HTERT RPE-1 (cell line): ENCODE measurements at regions not wholly inside any gene's neighbourhood (a gene's known extent, or its start where the extent isn't known, plus 50 kb on each side); places are given as distances from the start of the nearest gene placed in this dataset.

Experiments used
- in situ Hi-C: fragments of 300-500 bp; cut with MboI; formaldehyde crosslinking; loops from 4 replicates; pipeline ENCODE4 v1.14.3; 2020; ENCODE audit warnings: low sequenced_read_pairs

DNA sequence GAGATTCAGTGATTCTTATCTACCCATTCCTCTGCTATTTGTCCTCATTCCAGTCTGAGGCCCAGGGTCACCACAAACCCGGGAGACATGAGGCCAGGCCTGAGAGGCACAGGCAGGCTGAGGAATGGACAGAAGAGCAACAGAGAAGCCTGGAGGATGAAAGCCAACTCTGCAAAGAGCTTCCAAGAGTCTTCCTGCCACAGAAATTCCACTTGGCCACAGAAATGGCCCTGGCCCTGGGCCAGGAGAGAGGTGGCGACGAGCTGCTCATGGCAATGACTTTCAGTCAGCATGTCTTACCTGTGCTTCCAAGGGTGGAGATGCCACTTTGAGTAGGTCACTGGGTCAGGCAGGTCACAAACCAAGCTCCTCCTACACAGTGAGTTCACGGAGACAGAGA is 155.3 kb upstream of the PKDCC start:
- in situ Hi-C loops, result no loop called here

DNA sequence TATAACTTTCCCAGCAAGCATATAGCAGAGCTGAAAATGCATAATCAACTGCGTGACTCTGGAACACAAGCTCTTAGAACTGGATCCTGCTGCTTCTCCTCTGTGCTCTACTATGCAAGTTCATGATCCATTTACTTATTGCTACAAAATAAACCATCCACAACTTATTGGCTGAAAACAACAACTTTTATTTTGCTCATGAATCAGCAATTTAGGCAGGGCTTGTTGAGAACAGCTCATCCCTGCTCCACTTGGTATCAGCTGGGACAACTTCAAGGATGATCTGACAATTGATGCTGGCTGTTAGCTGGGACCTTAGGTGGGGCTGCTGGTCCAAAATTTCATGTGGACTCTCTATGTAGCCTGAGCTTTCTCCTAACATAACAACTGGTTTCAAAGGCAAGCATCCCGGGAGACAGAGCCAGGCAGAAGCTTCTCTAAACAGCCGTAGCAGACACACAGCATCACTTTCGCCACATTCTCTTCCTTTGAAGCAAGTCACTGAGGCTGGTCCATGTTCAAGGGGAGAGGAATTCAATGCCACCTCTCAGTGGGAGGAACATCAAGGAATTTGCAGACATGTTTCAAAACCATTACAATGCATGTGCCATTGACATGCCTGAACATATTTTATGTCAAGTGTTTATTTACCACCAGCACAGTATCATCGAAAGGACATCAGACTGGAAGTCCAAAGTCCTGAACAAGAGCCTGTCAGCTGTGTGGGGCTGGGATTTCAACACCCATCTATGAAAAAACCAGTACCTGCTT is 153.1 kb upstream of the PKDCC start:
- in situ Hi-C loops, result no loop called here

DNA sequence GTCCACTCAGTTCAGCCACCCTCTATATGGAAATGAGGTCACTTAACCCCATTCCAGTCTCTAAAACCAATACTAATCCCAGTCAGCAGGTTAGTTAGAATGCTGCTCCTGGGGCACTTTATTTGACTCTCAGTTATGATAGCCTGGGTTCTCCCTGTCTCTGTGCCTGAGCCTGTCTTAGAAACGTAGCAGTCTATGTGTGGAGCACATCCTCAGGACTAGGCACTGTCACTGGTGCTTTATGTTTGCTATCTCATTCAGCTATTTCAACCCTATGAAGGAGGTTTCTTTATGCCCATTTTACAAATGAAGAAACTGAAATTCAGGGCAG is 152.5 kb upstream of the PKDCC start:
- in situ Hi-C loops, result no loop called here

DNA sequence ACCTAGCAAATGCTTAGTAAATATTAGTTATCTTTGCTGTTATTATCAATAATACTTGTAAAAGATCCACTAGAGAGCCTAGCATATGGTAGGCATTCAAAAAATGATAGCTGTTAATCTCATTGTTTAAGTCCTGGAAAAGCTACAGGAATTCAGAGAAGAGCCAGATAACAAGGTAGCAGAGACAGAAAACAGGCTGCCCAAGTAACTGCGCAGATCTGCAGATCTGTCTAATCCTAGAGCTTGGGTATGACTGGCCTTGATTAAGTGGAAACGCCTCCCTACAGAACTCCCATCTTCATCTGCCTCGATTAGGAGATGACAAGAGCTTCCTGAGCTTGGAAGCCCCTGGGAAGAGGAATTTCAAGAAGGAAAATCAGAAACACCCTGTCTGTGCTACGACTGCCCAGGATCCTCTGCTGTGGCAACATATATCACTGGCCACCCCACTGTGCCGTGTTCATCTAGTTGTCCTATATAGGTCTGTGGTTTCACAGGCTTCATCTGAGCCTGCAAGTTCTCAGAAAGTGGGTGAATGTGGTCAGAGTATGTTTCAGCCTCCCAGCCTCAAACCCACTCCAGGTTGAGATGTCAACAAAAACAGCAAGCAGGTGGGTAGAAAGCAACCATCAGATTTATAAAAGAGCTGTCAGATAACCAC is 151.5 kb upstream of the PKDCC start:
- in situ Hi-C loops, result no loop called here

DNA sequence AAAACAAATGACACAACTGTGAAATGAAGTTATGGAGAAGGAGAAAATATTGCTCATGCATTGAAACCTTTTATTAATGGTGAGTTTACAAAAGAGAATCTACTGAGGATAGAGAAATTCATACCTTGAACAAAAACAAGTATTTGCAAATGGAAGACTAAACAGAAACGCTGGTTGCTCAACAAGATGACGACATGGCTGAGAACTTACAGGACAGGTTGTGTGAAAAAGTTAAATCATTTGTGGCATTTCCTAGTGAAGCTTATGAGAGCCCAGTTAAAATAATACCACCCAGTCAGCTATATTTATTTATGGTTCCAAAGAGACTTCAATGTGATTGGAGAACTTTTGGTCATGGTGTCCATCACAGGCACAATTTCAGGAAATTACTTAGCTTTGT is 148.6 kb upstream of the PKDCC start:
- in situ Hi-C loops, result no loop called here

DNA sequence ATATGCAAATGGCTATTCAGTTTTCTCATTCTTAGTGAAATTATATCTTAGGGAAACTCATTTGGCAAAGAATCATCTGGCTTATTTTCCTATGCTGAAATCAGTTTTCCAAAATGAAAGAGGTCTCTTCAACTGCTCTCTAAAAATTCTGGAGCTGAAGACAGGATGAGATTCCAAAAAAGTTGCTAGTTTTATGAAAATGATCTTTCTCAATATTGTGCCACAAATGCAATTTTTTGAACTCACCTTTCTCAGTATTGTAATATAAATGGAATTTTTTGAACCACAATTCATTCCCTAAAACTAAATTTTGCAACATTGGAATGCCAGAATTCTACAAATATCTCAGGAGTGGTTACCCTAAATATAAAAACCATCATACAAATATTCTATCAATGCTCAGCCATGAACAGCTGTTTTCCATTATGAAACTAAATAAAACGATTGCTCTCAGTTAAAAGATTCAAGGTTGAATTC is 147.7 kb upstream of the PKDCC start:
- in situ Hi-C loops, result no loop called here

DNA sequence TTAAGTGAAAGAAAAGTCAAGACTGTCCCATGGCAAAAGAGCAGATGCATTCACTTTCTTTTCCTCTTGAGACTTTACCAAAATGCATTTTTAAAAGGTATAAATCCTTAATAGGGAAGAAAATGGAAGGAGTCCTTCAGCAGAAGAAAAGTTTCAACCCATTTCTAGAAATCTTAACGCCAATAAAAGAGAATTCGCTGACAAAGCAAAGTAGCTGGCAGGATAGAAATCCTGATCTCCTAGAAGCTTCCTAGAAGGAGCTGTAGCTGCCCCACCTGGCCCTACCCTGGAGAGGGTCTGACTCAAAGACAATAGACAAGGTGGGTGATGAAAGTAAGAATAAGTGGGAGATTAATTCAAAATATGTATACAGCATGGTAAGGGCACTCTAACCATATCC is 144.9 kb upstream of the PKDCC start:
- in situ Hi-C loops, result no loop called here

DNA sequence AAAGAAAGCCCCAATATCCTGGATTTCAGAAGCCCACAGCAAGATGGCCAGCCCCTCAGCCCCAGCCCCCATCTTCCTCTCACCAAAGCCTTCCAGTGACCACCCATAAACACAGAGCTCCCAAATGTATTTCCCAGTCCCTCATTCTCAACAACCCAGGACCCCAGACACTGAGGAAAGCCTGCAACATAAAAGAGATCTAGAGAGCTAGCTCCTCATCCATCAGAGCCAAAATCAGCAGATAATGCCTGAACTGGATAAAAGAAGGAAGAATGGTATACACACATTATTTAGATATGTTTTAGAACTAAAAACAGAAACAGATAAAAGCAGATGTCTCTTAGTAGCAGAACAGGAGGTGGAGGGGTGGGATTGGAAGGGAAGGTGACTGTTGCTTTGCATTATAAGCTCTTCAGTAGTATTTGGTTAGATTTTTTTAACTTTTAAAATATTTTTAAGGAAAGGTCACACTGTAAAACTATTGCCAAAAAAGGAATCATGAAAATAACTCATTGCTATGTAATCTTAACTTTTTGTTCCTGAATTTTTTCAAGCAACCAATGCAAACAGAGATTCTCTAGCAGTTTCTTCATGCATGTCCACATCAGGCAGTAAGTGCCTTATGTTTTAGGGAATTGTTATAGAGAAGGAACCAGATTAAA is 144.2 kb upstream of the PKDCC start:
- in situ Hi-C loops, result no loop called here

DNA sequence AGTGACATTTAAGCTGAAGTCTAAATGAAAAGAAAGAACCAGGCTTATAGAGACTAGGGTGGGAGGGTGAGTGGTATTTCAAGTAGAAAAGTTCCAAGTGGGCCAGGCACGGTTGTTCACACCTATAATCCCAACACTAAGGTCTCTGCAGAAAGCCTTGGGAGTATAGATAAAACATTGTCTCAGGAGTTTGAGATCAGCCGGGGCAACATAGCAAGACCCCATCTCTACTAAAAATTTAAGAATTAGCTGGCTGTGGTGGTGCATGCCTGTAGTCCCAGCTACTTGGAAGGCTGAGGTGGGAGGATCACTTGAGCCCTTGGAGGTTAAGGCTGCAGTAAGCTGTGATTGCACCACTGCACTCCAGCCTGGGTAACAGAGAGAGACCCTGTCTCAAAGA is 143.4 kb upstream of the PKDCC start:
- in situ Hi-C loops, result no loop called here

DNA sequence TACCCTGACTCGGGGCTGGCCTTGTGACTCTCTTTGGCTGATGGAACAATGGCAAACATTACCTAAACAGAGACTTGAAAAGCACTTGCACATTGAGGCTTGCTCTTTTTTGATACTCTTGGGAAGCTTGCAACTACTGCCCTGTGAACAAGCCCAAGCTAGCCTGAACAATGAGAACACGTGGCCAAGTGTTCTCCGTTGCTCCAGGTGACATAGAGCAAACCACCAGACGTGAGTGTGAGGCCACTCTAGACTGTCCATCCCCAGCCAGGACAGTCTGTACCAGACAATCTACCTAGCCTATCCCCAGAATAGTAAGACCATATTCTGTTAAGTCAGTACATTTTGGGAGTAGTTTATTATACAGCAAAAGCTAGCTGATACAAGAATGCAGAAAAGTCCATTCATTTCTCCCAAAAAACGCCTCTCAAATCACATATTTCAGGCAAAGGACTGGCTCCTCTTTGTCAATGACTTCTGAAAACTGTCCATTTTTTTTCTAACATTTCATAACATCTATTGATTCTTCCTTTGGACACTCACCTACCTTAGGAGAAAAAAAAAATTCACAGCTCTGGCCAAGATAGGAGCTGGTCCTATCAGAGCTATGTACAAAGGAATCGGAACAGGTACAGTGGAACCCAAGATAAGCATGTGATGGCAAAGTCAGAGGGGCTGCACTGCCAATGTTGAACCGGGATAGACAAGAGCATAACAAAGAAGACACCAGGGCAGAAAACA is 142.1 kb upstream of the PKDCC start:
- in situ Hi-C loops, result no loop called here

DNA sequence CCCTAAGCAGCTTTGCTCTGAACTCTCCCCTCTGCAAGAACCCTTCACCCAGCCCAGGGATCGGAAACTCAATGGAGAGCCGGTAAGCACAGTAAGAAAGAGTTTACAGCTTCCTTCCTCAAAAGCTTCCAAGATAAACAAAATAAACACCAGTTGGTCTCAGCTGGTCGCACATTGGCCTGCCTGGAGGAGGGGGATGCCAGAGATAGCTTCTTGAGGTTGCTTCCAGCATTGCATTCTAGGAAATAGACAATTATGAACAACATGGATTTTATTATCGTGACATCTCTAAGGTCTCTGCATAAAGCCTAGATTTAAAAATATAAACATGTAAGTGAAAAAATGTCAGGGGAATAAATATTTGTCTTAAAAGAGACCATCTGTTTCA is 141.5 kb upstream of the PKDCC start:
- in situ Hi-C loops, result no loop called here

DNA sequence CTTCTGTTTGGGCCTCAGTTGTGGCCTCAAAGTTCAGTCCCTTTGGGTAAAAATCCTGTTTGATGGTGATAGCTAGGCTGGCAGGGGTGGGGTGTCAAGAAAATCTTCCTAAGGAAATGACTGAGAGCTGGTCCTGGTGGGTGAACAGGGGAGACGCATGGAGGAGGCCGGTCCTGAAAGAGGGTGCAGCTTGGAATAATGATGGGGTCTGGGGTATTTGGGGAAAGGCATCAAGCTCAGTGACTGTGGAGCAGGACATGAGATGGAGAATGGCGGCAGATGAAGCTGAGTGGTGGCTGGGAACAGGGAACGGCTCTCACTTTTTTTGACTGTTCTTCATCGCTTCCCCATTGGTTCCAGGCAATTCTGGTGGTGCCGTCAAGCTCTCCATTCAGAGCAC is 140.7 kb upstream of the PKDCC start:
- in situ Hi-C loops, result no loop called here

DNA sequence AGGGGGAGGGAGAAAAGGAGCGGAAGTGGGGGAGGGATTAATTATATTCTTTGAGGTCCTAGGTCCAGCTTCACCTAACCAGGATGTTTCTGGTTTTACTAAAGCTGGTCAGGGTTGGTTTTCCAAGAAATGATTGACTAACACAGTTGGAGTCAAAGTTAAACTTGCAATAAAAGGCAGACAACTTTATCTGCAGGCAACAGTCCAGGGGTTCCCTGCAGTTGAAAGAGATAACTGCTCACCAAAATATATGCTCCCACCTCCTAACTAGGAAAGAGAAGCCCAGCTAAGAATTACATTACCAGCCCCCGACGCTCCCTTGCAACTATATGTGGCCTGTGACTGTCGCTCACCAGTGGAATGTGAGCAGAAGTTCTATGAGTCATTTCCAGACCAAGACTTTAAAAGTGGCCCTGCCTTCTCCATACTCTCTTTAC is 140.0 kb upstream of the PKDCC start:
- in situ Hi-C loops, result no loop called here

DNA sequence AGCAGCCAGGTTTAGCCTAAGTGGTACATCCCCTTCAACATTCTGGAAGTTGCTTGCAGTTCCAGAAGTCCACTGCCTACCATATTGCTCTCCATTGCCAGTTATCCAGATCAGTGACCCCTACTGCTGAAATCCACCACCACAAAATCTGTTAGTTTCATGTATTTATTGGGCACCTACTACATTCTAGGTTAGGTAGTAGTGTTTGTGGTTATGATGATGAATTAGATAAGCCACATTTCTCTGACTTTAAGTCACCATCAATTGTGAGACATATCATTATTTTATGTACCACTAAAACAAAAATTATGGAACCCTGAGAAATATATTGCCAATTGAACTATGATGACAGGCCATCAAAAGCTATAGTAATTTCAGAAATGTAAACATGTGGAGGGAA is 139.5 kb upstream of the PKDCC start:
- in situ Hi-C loops, result no loop called here

DNA sequence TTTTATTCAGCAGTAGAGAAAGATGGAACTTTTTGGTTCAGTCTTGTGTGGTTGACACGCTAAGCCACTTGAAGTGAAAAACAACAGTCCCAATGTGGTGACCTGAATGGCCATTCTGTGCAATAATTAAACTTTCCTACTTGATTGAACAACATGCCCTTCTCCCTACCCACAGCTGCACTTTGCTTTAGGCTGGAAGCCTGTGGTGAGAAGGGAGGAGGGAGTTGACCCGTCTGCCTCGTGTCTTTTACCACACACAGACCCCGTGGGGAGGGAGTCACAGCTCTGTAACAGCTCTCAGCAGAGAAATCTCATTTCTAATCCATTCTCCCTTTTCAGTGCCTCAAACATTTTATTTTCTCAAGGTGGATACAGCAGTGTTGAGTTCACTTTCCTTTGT is 138.2 kb upstream of the PKDCC start:
- in situ Hi-C loops, result no loop called here

DNA sequence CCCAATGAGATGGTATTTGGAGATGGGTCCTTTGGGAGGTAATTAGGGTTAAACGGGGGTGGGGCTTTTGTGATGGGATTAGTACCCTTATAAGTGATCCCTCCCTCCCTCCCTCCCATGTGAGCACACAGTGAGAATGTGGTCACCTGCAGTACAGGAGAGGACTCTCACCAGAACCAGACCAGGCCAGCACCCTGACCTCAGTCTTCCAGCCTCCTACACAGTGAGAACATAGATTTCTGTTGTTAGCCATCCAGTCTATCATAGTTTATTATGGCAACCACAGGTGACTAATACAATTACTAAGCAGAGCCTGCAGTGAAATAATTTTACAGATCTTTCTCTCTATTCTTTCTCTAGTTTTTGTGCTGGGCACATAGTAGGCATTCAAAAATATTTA is 137.7 kb upstream of the PKDCC start:
- in situ Hi-C loops, result no loop called here

DNA sequence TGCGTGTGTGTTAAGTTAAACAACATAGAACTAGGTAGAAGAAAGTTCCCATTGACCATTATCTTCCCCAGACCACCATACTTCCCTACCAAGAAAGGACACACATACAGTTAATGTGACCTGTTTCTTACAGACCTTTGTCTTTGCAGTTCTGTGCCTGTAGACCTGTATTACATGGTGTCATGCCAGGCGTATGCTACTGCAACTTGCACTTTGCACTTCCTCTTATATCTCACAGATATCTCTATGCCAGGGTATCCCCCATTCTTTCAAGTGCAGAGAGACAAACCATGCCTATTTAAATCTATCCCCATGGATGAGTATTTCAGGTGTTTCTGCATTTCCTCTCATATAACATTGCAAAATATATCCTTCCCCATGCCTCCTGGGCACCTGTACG is 136.8 kb upstream of the PKDCC start:
- in situ Hi-C loops, result no loop called here

DNA sequence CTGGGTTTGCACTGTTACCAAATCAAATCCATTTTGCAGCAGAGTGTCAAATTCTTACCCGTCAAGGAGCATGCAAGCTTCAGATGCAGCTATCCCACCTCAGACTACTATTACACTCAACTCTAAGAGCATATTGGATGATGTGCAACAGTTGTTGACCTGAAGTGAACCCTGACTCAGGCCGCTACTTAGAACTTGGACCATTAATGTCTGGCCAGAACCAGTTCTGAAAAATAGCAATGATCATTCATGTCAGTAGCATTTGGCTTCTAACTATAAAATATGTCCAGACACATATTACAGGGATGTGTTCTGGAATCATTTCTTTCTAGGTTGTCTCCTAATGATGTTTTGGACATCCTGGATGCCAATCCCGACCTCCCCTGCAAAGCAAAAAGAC is 135.5 kb upstream of the PKDCC start:
- in situ Hi-C loops, result no loop called here

DNA sequence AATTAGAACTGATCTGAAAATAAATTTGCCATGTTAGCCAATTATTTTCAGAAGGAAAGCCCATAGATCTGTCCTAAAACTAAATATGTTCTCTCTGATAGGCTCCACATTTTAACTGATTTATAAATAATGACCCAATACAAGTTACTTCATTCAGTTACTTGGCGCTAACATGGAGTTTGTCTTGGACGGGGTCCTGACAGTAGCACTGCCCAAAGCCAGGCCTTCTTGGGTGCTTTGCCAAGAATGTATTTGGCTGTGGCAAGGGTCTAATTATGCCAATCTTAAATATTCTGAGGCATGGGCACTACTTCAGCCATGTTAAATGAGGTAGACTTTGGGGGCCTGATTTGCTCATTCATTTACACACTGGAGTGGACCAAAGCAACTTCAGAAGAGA is 135.0 kb upstream of the PKDCC start:
- in situ Hi-C loops, result no loop called here

DNA sequence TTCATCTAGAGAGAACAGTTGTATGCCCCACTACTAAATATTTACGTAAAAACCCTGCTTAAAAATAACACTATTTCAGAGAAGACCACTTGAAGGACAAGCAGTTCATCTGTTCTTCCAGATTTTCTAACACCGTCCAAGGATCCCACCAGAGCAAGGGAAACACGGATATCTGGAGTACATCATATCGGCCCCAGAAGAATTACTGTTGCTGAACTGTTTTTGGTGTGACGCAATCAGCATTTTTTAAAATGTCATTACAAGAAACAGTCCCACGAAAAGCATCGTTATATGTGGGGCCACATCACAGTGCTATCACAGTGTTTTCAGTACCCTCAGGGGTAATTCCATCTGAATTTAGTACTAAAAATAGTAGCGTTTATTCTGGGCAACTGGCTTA is 134.5 kb upstream of the PKDCC start:
- in situ Hi-C loops, result no loop called here

DNA sequence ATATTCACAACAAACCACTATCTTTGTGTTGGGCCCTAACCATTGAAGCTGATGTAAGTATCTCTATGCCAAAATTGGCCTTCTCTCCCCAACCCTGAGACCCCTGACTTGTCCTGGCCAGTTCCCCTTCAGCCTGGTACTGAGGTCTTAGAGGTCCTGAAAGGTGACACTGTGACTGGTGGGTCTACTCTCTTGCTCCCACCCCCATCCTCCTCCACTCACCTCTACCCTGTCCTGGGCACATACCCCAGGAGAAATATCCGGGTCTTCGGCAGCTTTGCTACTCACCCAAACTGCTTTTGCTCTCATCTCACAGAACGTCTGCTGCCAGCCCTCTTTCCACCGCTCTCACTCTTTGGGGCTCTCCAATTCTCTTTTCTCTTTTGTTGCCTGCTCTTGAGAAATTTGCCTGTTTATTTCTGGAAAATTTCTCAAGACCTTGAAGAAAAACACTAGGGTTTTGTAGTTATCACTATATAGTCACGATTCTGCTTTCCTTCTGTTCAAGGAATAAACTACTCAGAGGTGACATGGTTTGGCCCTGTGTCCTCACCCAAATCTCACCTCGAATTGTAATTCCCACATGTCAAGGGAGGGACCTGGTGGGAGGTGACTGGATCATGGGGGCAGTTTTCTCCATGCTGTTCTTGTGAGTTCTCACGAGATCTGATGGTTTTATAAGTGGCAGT is 133.8 kb upstream of the PKDCC start:
- in situ Hi-C loops, result no loop called here
